Esophagus squamous epithelium (tissue), 5 donors: ENCODE measurements at regions not wholly inside any gene's neighbourhood (a gene's known extent, or its start where the extent isn't known, plus 50 kb on each side); places are given as distances from the start of the nearest gene placed in this dataset.

Experiments used
- DNase-seq: peaks from one replicate; lab custom pipeline; 2025; lab: John Stamatoyannopoulos, UW
- H3K27ac ChIP-seq, 4 donors: fragments of 200-600 bp; sonication (generic); one replicate each; pipeline ENCODE4 v1.5.1; 2016 to 2019; ENCODE audit warnings: mild to moderate bottlenecking in 1 of 4
- H3K27me3 ChIP-seq, 4 donors: fragments of 200-600 bp; sonication (generic); 1 replicate in 3 of 4; 2 replicates in 1 of 4; pipeline versions ENCODE4 v1.5.1 to v1.6.0; 2017 to 2021; ENCODE audit warnings: antibody characterized with exemption in 1 of 4
- H3K36me3 ChIP-seq, 3 donors: fragments of 200-600 bp; sonication (generic); one replicate each; pipeline ENCODE4 v1.5.1; 2016 to 2019
- H3K4me1 ChIP-seq, 3 donors: fragments of 200-600 bp; sonication (generic); one replicate each; pipeline ENCODE4 v1.5.1; 2017 to 2019
- H3K4me3 ChIP-seq, 4 donors: fragments of 200-600 bp; sonication (generic); 1 replicate in 3 of 4; 2 replicates in 1 of 4; pipeline ENCODE4 v1.5.1; 2016 to 2019; ENCODE audit warnings: mild to moderate bottlenecking in 2 of 4, moderate library complexity in 1 of 4
- H3K9me3 ChIP-seq, 3 donors: fragments of 200-600 bp; sonication (generic); one replicate each; pipeline ENCODE4 v1.5.1; 2016 to 2019
- CTCF ChIP-seq, 6 experiments: fragments of 450-650 bp in 4 of 6; fragments of 200-600 bp in 2 of 6; sonication (generic) in 2 of 6; IDR thresholded peaks; one replicate each; pipeline ENCODE4 v1.5.1; 2016 to 2019; ENCODE audit warnings: antibody characterized with exemption in 6 of 6, mild to moderate bottlenecking in 4 of 6, moderate library complexity in 4 of 6
- POLR2A ChIP-seq, 4 donors: fragments of 450-650 bp; IDR thresholded peaks; one replicate each; pipeline ENCODE4 v1.6.1; 2017; ENCODE audit warnings: antibody characterized with exemption in 4 of 4, mild to moderate bottlenecking in 4 of 4, moderate library complexity in 3 of 4
- WGBS, 2 donors: methylation state at CpG; one replicate each; pipeline ENCODE4 v1.1.5; 2018; 5-methylcytosine and 5-hydroxymethylcytosine counted together
- intact Hi-C: fragments of 100-400 bp; cut with DNase I; formaldehyde crosslinking; loops from one replicate; pipeline ENCODE4 v1.15.0; 2022
- donor health status: DM: yes; HTN: yes; CAD: no.

GRCh38 chr7:124444696-124445480 is 320.7 kb downstream of the GPR37 start:
- no peak overlapping the region for H3K4me3 ChIP-seq
- no peak for DNase-seq
- H3K9me3 ChIP-seq = no peaks in the 10 kb centered on the region
- H3K36me3 ChIP-seq = no peaks in the 10 kb centered on the region
- WGBS, 2 donors = 33 to 60% methylated on average over 2 of the region's 2 CpGs
- H3K4me1 ChIP-seq = no peaks in the 10 kb centered on the region
- intact Hi-C loops = no loop called here
- H3K27ac ChIP-seq = no peak overlapping the region
- TF ChIP-seq POLR2A (IDR thresholded peaks at IDR 0.05) (no peak), CTCF (IDR thresholded peaks at IDR 0.05) (no peak)
- H3K27me3 ChIP-seq = no peaks in the 10 kb centered on the region

- H3K4me3 ChIP-seq = no peak overlapping the region
- intact Hi-C loops = no loop called here
- TF ChIP-seq POLR2A (IDR thresholded peaks at IDR 0.05) = no peak
- no peak for TF ChIP-seq CTCF (IDR thresholded peaks at IDR 0.05)
These were observed 321.8 kb downstream of the GPR37 start for GRCh38 chr7:124443762-124444161.

GRCh38 chr7:124440081-124440480 is 325.5 kb downstream of the GPR37 start:
- WGBS, 2 donors = 22 to 28% methylated on average over 2 of the region's 2 CpGs
- Histone ChIP-seq H3K4me3 (no peak overlapping the region), H3K27ac (no peak overlapping the region), H3K9me3 (no peaks in the 10 kb centered on the region), H3K27me3 (no peaks in the 10 kb centered on the region), H3K4me1 (no peaks in the 10 kb centered on the region), H3K36me3 (no peaks in the 10 kb centered on the region)
- TF ChIP-seq POLR2A (IDR thresholded peaks at IDR 0.05) (no peak), CTCF (IDR thresholded peaks at IDR 0.05) (no peak)
- DNase-seq = no peak
- intact Hi-C loops = no loop called here

More at GRCh38 chr7:124443762-124444161, 321.8 kb downstream of the GPR37 start:
- H3K36me3 ChIP-seq = no peaks in the 10 kb centered on the region
- no peaks in the 10 kb centered on the region for H3K9me3 ChIP-seq
- no peaks in the 10 kb centered on the region for H3K27me3 ChIP-seq
- H3K27ac ChIP-seq = no peak overlapping the region
- DNase-seq = no peak
- no peaks in the 10 kb centered on the region for H3K4me1 ChIP-seq

- H3K9me3 ChIP-seq = no peaks in the 10 kb centered on the region
- H3K4me1 ChIP-seq = no peaks in the 10 kb centered on the region
- intact Hi-C loops = no loop called here
- no peak overlapping the region for H3K27ac ChIP-seq
- 80 to 81% methylated on average over 5 of the region's 5 CpGs for WGBS, 2 donors
- H3K36me3 ChIP-seq = no peaks in the 10 kb centered on the region
- no peaks in the 10 kb centered on the region for H3K27me3 ChIP-seq
- no peak overlapping the region for H3K4me3 ChIP-seq
- TF ChIP-seq CTCF (IDR thresholded peaks at IDR 0.05) (no peak), POLR2A (IDR thresholded peaks at IDR 0.05) (no peak)
- no peak for DNase-seq
These were observed 333.5 kb downstream of the GPR37 start for GRCh38 chr7:124432009-124432578.

- no peak overlapping the region for H3K4me3 ChIP-seq
- TF ChIP-seq CTCF (IDR thresholded peaks at IDR 0.05) (no peak), POLR2A (IDR thresholded peaks at IDR 0.05) (no peak)
- H3K4me1 ChIP-seq = no peaks in the 10 kb centered on the region
- no peaks in the 10 kb centered on the region for H3K27me3 ChIP-seq
- 83 to 87% methylated on average over 4 of the region's 4 CpGs for WGBS, 2 donors
- no peak for DNase-seq
- H3K27ac ChIP-seq = no peak overlapping the region
- intact Hi-C loops = no loop called here
- no peaks in the 10 kb centered on the region for H3K9me3 ChIP-seq
- H3K36me3 ChIP-seq = no peaks in the 10 kb centered on the region
These were observed 335.7 kb downstream of the GPR37 start for GRCh38 chr7:124429923-124430322.
